H1 (cell line): ENCODE measurements at regions not wholly inside any gene's neighbourhood (a gene's known extent, or its start where the extent isn't known, plus 50 kb on each side); places are given as distances from the start of the nearest gene placed in this dataset.

Source experiments
- CTCF ChIA-PET: fragments of 300-600 bp; sonication (Branson Sonifier 250); formaldehyde crosslinking; loops from one replicate; lab custom pipeline; 2021; ENCODE audit not compliant: partially characterized antibody; lab: Charles Lee
- POLR2A ChIA-PET: fragments of 300-600 bp; sonication (Branson Sonifier 250); formaldehyde crosslinking; loops from one replicate; lab custom pipeline; 2021; ENCODE audit warnings: inconsistent platforms; ENCODE audit not compliant: partially characterized antibody; lab: Charles Lee
- DNase-seq, 2 experiments: peaks; one replicate each; pipeline versions ENCODE4 v3.0.0 to v3.0.0-alpha.2; 2010 to 2022; ENCODE audit warnings: low spot score in 2 of 2, low read depth in 1 of 2, mixed read lengths in 1 of 2
- FAIRE-seq: peaks from 2 replicates; lab custom pipeline; 2011; peaks lifted over from hg19 to GRCh38; lab: Jason Lieb, UNC
- H2AFZ ChIP-seq: 2 replicates; pipeline ENCODE4 v1.8.1; 2012; ENCODE audit warnings: low read length, inconsistent platforms
- H2AK5ac ChIP-seq: 2 replicates; pipeline ENCODE4 v1.6.1; 2013; ENCODE audit warnings: low read depth, low read length
- H2BK120ac ChIP-seq: replicated peaks from 2 replicates; pipeline ENCODE3; 2013; ENCODE audit warnings: low read depth, low read length, inconsistent platforms
- H2BK12ac ChIP-seq: 2 replicates; pipeline ENCODE4 v1.6.1; 2013; ENCODE audit warnings: low read depth, low read length
- H2BK15ac ChIP-seq: 2 replicates; pipeline ENCODE4 v1.6.1; 2013; ENCODE audit warnings: low read length
- H2BK20ac ChIP-seq: 2 replicates; pipeline ENCODE4 v1.6.1; 2013; ENCODE audit warnings: low read length
- H2BK5ac ChIP-seq: 2 replicates; pipeline ENCODE4 v1.6.1; 2013; ENCODE audit warnings: low read depth, low read length
- H3K14ac ChIP-seq: 2 replicates; pipeline ENCODE4 v1.6.1; 2013; ENCODE audit warnings: inconsistent platforms; ENCODE audit not compliant: insufficient read length
- H3K18ac ChIP-seq: 2 replicates; pipeline ENCODE4 v1.6.1; 2013; ENCODE audit warnings: low read length; ENCODE audit errors: extremely low read depth
- H3K23ac ChIP-seq: 2 replicates; pipeline ENCODE4 v1.6.1; 2013; ENCODE audit warnings: inconsistent platforms; ENCODE audit not compliant: insufficient read length
- H3K23me2 ChIP-seq: 2 replicates; pipeline ENCODE4 v1.6.1; 2013; ENCODE audit warnings: low read depth, low read length
- H3K27ac ChIP-seq: 2 replicates; pipeline ENCODE4 v1.6.1; 2011; ENCODE audit warnings: low read depth, low read length, inconsistent platforms
- H3K27me3 ChIP-seq, 4 experiments: replicated peaks in 1 of 4; 1 replicate in 1 of 4; 2 replicates in 3 of 4; pipeline versions ENCODE4 v1.6.1 to v1.8.1; 2011 to 2013; ENCODE audit warnings: low read length in 3 of 4, mild to moderate bottlenecking in 3 of 4, inconsistent platforms in 2 of 4, mixed read lengths in 2 of 4, moderate library complexity in 1 of 4; ENCODE audit not compliant: control insufficient read depth in 3 of 4, insufficient read depth in 3 of 4; ENCODE audit errors: extremely low read depth in 1 of 4
- H3K36me3 ChIP-seq, 4 experiments: 2 replicates each; pipeline versions ENCODE4 v1.6.1 to v1.8.1; 2011 to 2013; ENCODE audit warnings: mild to moderate bottlenecking in 4 of 4, low read length in 3 of 4, moderate library complexity in 2 of 4, control low read depth in 1 of 4, inconsistent platforms in 1 of 4; ENCODE audit not compliant: insufficient read depth in 4 of 4, control insufficient read depth in 2 of 4
- H3K4ac ChIP-seq: replicated peaks from 2 replicates; pipeline ENCODE3; 2013; ENCODE audit warnings: low read length, low read depth, mixed read lengths, inconsistent platforms; ENCODE audit not compliant: insufficient read length
- H3K4me1 ChIP-seq, 4 experiments: replicated peaks in 1 of 4; 1 replicate in 1 of 4; 2 replicates in 3 of 4; pipeline versions ENCODE4 v1.6.1 to v1.8.1; 2011 to 2013; ENCODE audit warnings: low read length in 3 of 4, inconsistent platforms in 2 of 4, mixed read lengths in 1 of 4; ENCODE audit not compliant: insufficient read depth in 4 of 4, control insufficient read depth in 3 of 4
- H3K4me2 ChIP-seq, 2 experiments: 2 replicates each; pipeline versions ENCODE4 v1.6.1 to v1.8.1; 2011 to 2013; ENCODE audit warnings: low read depth in 2 of 2, low read length in 2 of 2, control low read depth in 1 of 2, inconsistent platforms in 1 of 2, mild to moderate bottlenecking in 1 of 2; ENCODE audit not compliant: insufficient read depth in 1 of 2
- H3K4me3 ChIP-seq, 4 experiments: fragments of 200-600, 300-600 bp in 1 of 4; sonication (generic), shearing (Covaris generic), sonication (Bioruptor Twin) in 1 of 4; 2 replicates each; pipeline versions ENCODE4 v1.5.1 to v1.8.1; 2011 to 2016; ENCODE audit warnings: low read length in 4 of 4, low read depth in 3 of 4, control low read depth in 2 of 4, inconsistent platforms in 2 of 4, mild to moderate bottlenecking in 2 of 4, mixed read lengths in 1 of 4, moderate library complexity in 1 of 4; ENCODE audit not compliant: insufficient read depth in 2 of 4; ENCODE audit errors: extremely low read depth in 1 of 4
- H3K56ac ChIP-seq: replicated peaks from 2 replicates; pipeline ENCODE3; 2013; ENCODE audit warnings: low read depth, mild to moderate bottlenecking, mixed read lengths, low read length, inconsistent platforms; ENCODE audit not compliant: insufficient read length
- H3K79me1 ChIP-seq: 2 replicates; pipeline ENCODE4 v1.6.1; 2013; ENCODE audit warnings: low read depth, low read length, control low read depth
- H3K79me2 ChIP-seq, 2 experiments: 2 replicates each; pipeline versions ENCODE4 v1.6.1 to v1.8.1; 2012 to 2013; ENCODE audit warnings: low read length in 2 of 2, mild to moderate bottlenecking in 2 of 2, inconsistent platforms in 1 of 2; ENCODE audit not compliant: insufficient read depth in 2 of 2, control insufficient read depth in 1 of 2
- H3K9ac ChIP-seq, 4 experiments: replicated peaks in 1 of 4; 1 replicate in 1 of 4; 2 replicates in 3 of 4; pipeline versions ENCODE4 v1.6.1 to v1.8.1; 2011 to 2013; ENCODE audit warnings: low read depth in 3 of 4, low read length in 3 of 4, control low read depth in 2 of 4, mild to moderate bottlenecking in 2 of 4, moderate library complexity in 2 of 4, inconsistent platforms in 1 of 4; ENCODE audit errors: extremely low read depth in 1 of 4
- H3K9me3 ChIP-seq, 2 experiments: 2 replicates each; pipeline versions ENCODE4 v1.6.1 to v1.8.1; 2012 to 2013; ENCODE audit warnings: mild to moderate bottlenecking in 2 of 2, moderate library complexity in 2 of 2, control low read depth in 1 of 2, inconsistent platforms in 1 of 2, low read depth in 1 of 2, low read length in 1 of 2, mixed read lengths in 1 of 2; ENCODE audit not compliant: insufficient read depth in 2 of 2
- H4K20me1 ChIP-seq, 2 experiments: replicated peaks in 1 of 2; 2 replicates each; pipeline versions ENCODE3 to v1.8.1; 2011 to 2013; ENCODE audit warnings: inconsistent platforms in 2 of 2, low read length in 2 of 2, mild to moderate bottlenecking in 1 of 2; ENCODE audit not compliant: insufficient read depth in 2 of 2, control insufficient read depth in 1 of 2
- H4K5ac ChIP-seq: 2 replicates; pipeline ENCODE4 v1.6.1; 2013; ENCODE audit warnings: low read length, low read depth, mixed read lengths, inconsistent platforms; ENCODE audit not compliant: insufficient read length
- H4K8ac ChIP-seq: 2 replicates; pipeline ENCODE4 v1.8.0; 2013; ENCODE audit warnings: mild to moderate bottlenecking, moderate library complexity, low read length, inconsistent platforms; ENCODE audit not compliant: insufficient read depth; ENCODE audit errors: extremely low read depth
- H4K91ac ChIP-seq: replicated peaks from 2 replicates; pipeline ENCODE3; 2013; ENCODE audit warnings: low read length, mixed read lengths, inconsistent platforms; ENCODE audit not compliant: insufficient read length
- KDM4A ChIP-seq: IDR thresholded peaks from one replicate; pipeline ENCODE4 v1.7.1; 2012; ENCODE audit warnings: low read depth, mild to moderate bottlenecking, moderate library complexity, low read length, inconsistent platforms; ENCODE audit not compliant: severe bottlenecking
- TAF1 ChIP-seq: IDR thresholded peaks from 2 replicates; pipeline ENCODE4 v1.6.1; 2011; ENCODE audit warnings: mild to moderate bottlenecking, low read depth, low read length
- WGBS, 2 experiments: shearing (Covaris generic) in 1 of 2; methylation state at CpG; one replicate each; pipeline versions ENCODE4 v1.1.6 to v1.1.7; 2013 to 2015; ENCODE audit warnings: low lambda C conversion rate in 2 of 2, mixed read lengths in 2 of 2, inconsistent platforms in 1 of 2, low coverage in 1 of 2, missing lambda C conversion rate in 1 of 2; ENCODE audit not compliant: insufficient replicate concordance in 2 of 2, insufficient coverage in 1 of 2, insufficient read length in 1 of 2; ENCODE audit errors: extremely low coverage in 1 of 2, missing lambda C conversion rate in 1 of 2; 5-methylcytosine and 5-hydroxymethylcytosine counted together
- TF ChIP-seq, protein P1 (sequence below), 3 experiments: IDR thresholded peaks; 1 replicate in 2 of 3; 2 replicates in 1 of 3; pipeline versions ENCODE4 v1.5.1 to v1.6.1; 2011; ENCODE audit warnings: low read length in 3 of 3, mild to moderate bottlenecking in 3 of 3, inconsistent platforms in 2 of 3, low read depth in 1 of 3, moderate library complexity in 1 of 3; ENCODE audit not compliant: insufficient read depth in 1 of 3; ENCODE audit errors: control extremely low read depth in 1 of 3

DNA sequence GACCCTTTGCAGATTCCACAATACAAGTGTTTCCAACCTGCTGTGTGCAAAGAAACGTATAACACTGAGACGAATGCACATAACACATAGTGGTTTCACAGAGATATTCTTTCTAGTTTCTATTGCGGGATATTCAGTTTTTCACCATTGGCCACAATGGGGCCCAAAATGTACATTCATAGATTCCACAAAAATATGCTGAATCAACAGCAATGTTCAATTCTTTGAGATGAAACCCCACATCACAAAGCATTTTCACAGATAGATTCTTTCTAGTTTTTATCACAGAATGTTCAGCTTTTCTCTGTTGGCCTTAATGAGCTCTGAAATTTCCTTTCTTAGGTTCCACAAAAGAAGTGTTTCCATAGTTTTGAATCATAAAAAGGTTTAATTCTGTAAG is 2472.3 kb downstream of the TP53TG3F start:
- Histone ChIP-seq H3K79me1 (no peaks in the 10 kb centered on the region), H3K56ac (no peak overlapping the region), H4K5ac (no peak overlapping the region), H3K4me3 (no peak overlapping the region), H3K4ac (no peak overlapping the region), H3K14ac (no peak overlapping the region), H2BK12ac (no peak overlapping the region), H4K91ac (no peak overlapping the region), H3K23me2 (no peaks in the 10 kb centered on the region), H3K36me3 (no peaks in the 10 kb centered on the region), H2AK5ac (no peak overlapping the region), H3K18ac (no peak overlapping the region), H2BK120ac (no peak overlapping the region), H3K23ac (no peak overlapping the region), H3K9me3 (peaks cover 65 to 73% of the 10 kb centered on the region in 2 experiments), H3K4me2 (no peak overlapping the region), H2BK20ac (no peak overlapping the region), H4K8ac (no peak overlapping the region), H3K27ac (no peak overlapping the region), H3K4me1 (no peaks in the 10 kb centered on the region), H2AFZ (no peak overlapping the region), H3K27me3 (no peaks in the 10 kb centered on the region), H4K20me1 (no peaks in the 10 kb centered on the region), H2BK15ac (no peak overlapping the region), H2BK5ac (no peak overlapping the region), H3K9ac (no peak overlapping the region), H3K79me2 (no peaks in the 10 kb centered on the region)
- CTCF ChIA-PET = no interaction called here
- 61% methylated on average over 3 of the region's 3 CpGs; no CpG with 5 or more reads in 1 of the 2 experiments for WGBS, 2 experiments
- POLR2A ChIA-PET = no interaction called here
- DNase-seq (no peak), FAIRE-seq (no peak)
- TF ChIP-seq, protein P1, sequence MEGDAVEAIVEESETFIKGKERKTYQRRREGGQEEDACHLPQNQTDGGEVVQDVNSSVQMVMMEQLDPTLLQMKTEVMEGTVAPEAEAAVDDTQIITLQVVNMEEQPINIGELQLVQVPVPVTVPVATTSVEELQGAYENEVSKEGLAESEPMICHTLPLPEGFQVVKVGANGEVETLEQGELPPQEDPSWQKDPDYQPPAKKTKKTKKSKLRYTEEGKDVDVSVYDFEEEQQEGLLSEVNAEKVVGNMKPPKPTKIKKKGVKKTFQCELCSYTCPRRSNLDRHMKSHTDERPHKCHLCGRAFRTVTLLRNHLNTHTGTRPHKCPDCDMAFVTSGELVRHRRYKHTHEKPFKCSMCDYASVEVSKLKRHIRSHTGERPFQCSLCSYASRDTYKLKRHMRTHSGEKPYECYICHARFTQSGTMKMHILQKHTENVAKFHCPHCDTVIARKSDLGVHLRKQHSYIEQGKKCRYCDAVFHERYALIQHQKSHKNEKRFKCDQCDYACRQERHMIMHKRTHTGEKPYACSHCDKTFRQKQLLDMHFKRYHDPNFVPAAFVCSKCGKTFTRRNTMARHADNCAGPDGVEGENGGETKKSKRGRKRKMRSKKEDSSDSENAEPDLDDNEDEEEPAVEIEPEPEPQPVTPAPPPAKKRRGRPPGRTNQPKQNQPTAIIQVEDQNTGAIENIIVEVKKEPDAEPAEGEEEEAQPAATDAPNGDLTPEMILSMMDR (IDR thresholded peaks at IDR 0.05; ENCODE audit: control extremely low read depth in 1 of 3, insufficient read depth in 1 of 3, low read depth in 1 of 3, low read length in 3 of 3) = no peak
- TF ChIP-seq KDM4A (no peak), TAF1 (no peak)
